ENCODE measurements at regions not wholly inside any gene's neighbourhood (a gene's known extent, or its start where the extent isn't known, plus 50 kb on each side); places are given as distances from the start of the nearest gene placed in this dataset.
A peak's percentile ranks its signal among the peaks of the same experiment; 100 is the strongest.

GRCh38 chr6:114550316-114550715 is 207.5 kb upstream of the HS3ST5 start:
- DNase-seq (ENCODE audit: low spot score): no peak

- DNase-seq (ENCODE audit: low spot score): no peak
Observed at GRCh38 chr6:114543696-114544095, 200.9 kb upstream of the HS3ST5 start.

GRCh38 chr6:114541794-114542193 is 199.0 kb upstream of the HS3ST5 start:
- DNase-seq (ENCODE audit: low spot score): no peak

- no peak for DNase-seq (ENCODE audit: low spot score)
Observed at GRCh38 chr6:114537977-114538376, 195.2 kb upstream of the HS3ST5 start.

GRCh38 chr6:114534813-114535212 is 192.0 kb upstream of the HS3ST5 start:
- no peak for DNase-seq (ENCODE audit: low spot score)

GRCh38 chr6:114524081-114524480 is 181.3 kb upstream of the HS3ST5 start:
- DNase-seq (ENCODE audit: low spot score): no peak

GRCh38 chr6:114523508-114523907 is 180.7 kb upstream of the HS3ST5 start:
- no peak for DNase-seq (ENCODE audit: low spot score)

GRCh38 chr6:114521926-114522325 is 179.1 kb upstream of the HS3ST5 start:
- DNase-seq (ENCODE audit: low spot score): no peak

- no peak for DNase-seq (ENCODE audit: low spot score)
Observed at GRCh38 chr6:114520976-114521375, 178.2 kb upstream of the HS3ST5 start.

- no peak for DNase-seq (ENCODE audit: low spot score)
Observed at GRCh38 chr6:114514170-114514569, 171.3 kb upstream of the HS3ST5 start.

GRCh38 chr6:114471450-114471849 is 128.6 kb upstream of the HS3ST5 start:
- no peak for DNase-seq (ENCODE audit: low spot score)

- no peak for DNase-seq (ENCODE audit: low spot score)
Observed at GRCh38 chr6:114467931-114468330, 125.1 kb upstream of the HS3ST5 start.

- no peak for DNase-seq (ENCODE audit: low spot score)
Observed at GRCh38 chr6:114465511-114465910, 122.7 kb upstream of the HS3ST5 start.

- no peak for DNase-seq (ENCODE audit: low spot score)
Observed at GRCh38 chr6:114453737-114454276, 111.0 kb upstream of the HS3ST5 start.

- no peak for DNase-seq (ENCODE audit: low spot score)
Observed at GRCh38 chr6:114452785-114453401, 110.1 kb upstream of the HS3ST5 start.

GRCh38 chr6:114450631-114451030 is 107.8 kb upstream of the HS3ST5 start:
- DNase-seq (ENCODE audit: low spot score): no peak

GRCh38 chr6:114449659-114450058 is 106.8 kb upstream of the HS3ST5 start:
- no peak for DNase-seq (ENCODE audit: low spot score)

GRCh38 chr6:114446342-114446741 is 103.5 kb upstream of the HS3ST5 start:
- DNase-seq (ENCODE audit: low spot score): no peak

GRCh38 chr6:114445846-114446245 is 103.0 kb upstream of the HS3ST5 start:
- DNase-seq (ENCODE audit: low spot score): no peak

- DNase-seq (ENCODE audit: low spot score): no peak
Observed at GRCh38 chr6:114439411-114439810, 96.6 kb upstream of the HS3ST5 start.

- no peak for DNase-seq (ENCODE audit: low spot score)
Observed at GRCh38 chr6:114437235-114437634, 94.4 kb upstream of the HS3ST5 start.

GRCh38 chr6:114436691-114437090 is 93.9 kb upstream of the HS3ST5 start:
- no peak for DNase-seq (ENCODE audit: low spot score)

- DNase-seq (ENCODE audit: low spot score): no peak
Observed at GRCh38 chr6:114435985-114436384, 93.2 kb upstream of the HS3ST5 start.

- peak; percentile 8 for DNase-seq (ENCODE audit: low spot score)
Observed at GRCh38 chr6:114432400-114432799, 89.6 kb upstream of the HS3ST5 start.
